ENCODE measurements at regions not wholly inside any gene's neighbourhood (a gene's known extent, or its start where the extent isn't known, plus 50 kb on each side); places are given as distances from the start of the nearest gene placed in this dataset.

GRCh38 chr1:4324525-4324924, 329.9 kb upstream of the AJAP1 start:
- TF ChIP-seq CTCF (IDR thresholded peaks at IDR 0.05) (no peak), POLR2A (IDR thresholded peaks at IDR 0.05) (no peak)

Measured in right lobe of liver (tissue), 4 donors.